Glutamatergic neuron (in vitro differentiated cells): ENCODE measurements at regions not wholly inside any gene's neighbourhood (a gene's known extent, or its start where the extent isn't known, plus 50 kb on each side); places are given as distances from the start of the nearest gene placed in this dataset.
"Not testable (repeated sequence)": the region's sequence is repeated elsewhere in the genome, so short reads cannot be mapped to it uniquely, and the experiment has no call there.

Experiments used
- DNase-seq: peaks from one replicate; pipeline ENCODE4 v3.0.0; 2022
- H3K27ac Mint-ChIP-seq: one replicate; pipeline ENCODE4 v1.8.0; 2020; ENCODE audit warnings: mild to moderate bottlenecking, mixed read lengths, inconsistent platforms; ENCODE audit not compliant: unreplicated experiment
- H3K27me3 Mint-ChIP-seq: one replicate; pipeline ENCODE4 v1.8.0; 2020; ENCODE audit warnings: mild to moderate bottlenecking, moderate library complexity, mixed read lengths, inconsistent platforms; ENCODE audit not compliant: unreplicated experiment
- H3K36me3 Mint-ChIP-seq: one replicate; pipeline ENCODE4 v1.8.0; 2020; ENCODE audit warnings: mild to moderate bottlenecking, mixed read lengths, inconsistent platforms; ENCODE audit not compliant: unreplicated experiment
- H3K4me1 Mint-ChIP-seq: one replicate; pipeline ENCODE4 v1.8.0; 2020; ENCODE audit warnings: mild to moderate bottlenecking, low read depth, mixed read lengths, inconsistent platforms; ENCODE audit not compliant: unreplicated experiment
- H3K4me3 Mint-ChIP-seq: one replicate; pipeline ENCODE4 v1.8.0; 2020; ENCODE audit warnings: mild to moderate bottlenecking, mixed read lengths, inconsistent platforms; ENCODE audit not compliant: unreplicated experiment
- H3K9me3 Mint-ChIP-seq: one replicate; pipeline ENCODE4 v1.8.0; 2020; ENCODE audit warnings: mild to moderate bottlenecking, moderate library complexity, mixed read lengths, inconsistent platforms; ENCODE audit not compliant: unreplicated experiment
- TF ChIP-seq, protein P1 (sequence below): fragments of 200-600 bp; sonication (generic); IDR thresholded peaks from one replicate; pipeline ENCODE4 v1.5.0; 2021; ENCODE audit not compliant: partially characterized antibody, unreplicated experiment

DNA sequence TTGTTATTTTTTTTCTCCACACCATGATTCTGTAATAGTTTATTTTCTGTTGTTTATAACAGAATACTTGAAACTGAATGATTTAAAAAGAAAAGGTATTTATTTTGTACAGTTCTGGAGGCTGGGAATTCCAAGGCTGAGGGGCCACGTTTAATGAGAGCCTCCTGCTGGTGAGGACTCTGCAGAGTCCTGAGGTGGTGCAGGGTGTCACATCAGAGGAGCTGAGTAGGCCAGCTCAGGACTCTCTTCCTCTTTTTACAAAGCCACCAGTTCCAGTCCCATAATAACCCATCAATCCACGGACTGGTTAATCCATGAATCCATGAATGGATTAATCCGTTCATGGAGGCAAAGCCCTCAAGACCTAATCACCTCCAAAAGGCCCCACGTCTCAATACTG, 71.6 kb downstream of the TFAP2A start:
- Mint-ChIP-seq H3K27me3 (peaks cover 3% of the 10 kb centered on the region), H3K4me1 (no peaks in the 10 kb centered on the region), H3K27ac (no peak overlapping the region), H3K9me3 (peaks cover 1% of the 10 kb centered on the region), H3K4me3 (no peak overlapping the region), H3K36me3 (no peaks in the 10 kb centered on the region)
- no peak for DNase-seq
- TF ChIP-seq, protein P1, sequence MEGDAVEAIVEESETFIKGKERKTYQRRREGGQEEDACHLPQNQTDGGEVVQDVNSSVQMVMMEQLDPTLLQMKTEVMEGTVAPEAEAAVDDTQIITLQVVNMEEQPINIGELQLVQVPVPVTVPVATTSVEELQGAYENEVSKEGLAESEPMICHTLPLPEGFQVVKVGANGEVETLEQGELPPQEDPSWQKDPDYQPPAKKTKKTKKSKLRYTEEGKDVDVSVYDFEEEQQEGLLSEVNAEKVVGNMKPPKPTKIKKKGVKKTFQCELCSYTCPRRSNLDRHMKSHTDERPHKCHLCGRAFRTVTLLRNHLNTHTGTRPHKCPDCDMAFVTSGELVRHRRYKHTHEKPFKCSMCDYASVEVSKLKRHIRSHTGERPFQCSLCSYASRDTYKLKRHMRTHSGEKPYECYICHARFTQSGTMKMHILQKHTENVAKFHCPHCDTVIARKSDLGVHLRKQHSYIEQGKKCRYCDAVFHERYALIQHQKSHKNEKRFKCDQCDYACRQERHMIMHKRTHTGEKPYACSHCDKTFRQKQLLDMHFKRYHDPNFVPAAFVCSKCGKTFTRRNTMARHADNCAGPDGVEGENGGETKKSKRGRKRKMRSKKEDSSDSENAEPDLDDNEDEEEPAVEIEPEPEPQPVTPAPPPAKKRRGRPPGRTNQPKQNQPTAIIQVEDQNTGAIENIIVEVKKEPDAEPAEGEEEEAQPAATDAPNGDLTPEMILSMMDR, result no peak

DNA sequence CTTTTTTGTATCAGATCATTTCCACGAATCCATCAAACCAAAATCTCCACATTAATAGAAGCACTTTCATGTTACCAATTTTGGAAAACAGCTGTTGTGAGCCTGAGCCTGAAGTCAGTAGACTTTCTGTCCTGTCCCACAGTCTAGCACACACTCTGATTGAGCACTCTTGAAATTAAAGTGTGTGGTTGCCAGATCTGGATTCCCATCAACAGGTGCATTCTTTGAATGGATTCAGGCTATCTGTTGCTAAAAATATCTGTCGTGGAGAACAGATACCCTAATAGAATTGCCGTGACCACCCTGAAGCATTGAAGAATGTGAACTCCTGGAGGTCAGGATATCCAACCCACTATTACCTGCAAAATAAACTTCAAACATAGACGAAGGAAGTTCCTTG, 73.3 kb downstream of the TFAP2A start:
- DNase-seq, result no peak
- Mint-ChIP-seq H3K27me3 (peaks cover 3% of the 10 kb centered on the region), H3K9me3 (peaks cover 2% of the 10 kb centered on the region), H3K27ac (no peak overlapping the region), H3K36me3 (peaks cover 4% of the 10 kb centered on the region), H3K4me1 (no peaks in the 10 kb centered on the region), H3K4me3 (no peak overlapping the region)
- TF ChIP-seq, protein P1, result no peak

DNA sequence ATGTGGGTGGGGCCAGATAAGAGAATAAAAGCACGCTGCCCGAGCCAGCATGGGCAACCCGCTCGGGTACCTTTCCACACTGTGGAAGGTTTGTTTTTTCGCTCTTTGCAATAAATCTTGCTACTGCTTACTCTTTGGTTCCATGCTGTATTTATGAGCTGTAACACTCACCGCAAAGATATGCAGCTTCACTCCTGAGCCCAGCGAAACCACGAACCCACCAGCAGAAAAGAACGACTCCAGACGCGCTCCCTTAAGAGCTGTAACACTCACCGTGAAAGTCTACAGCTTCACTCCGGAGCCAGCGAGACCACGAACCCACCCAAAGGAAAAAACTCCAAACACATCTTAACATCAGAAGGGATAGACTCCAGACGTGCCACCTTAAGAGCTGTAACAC, 76.7 kb downstream of the TFAP2A start:
- Mint-ChIP-seq H3K4me1 (no peaks in the 10 kb centered on the region), H3K27me3 (no peaks in the 10 kb centered on the region), H3K36me3 (peaks cover 7% of the 10 kb centered on the region), H3K27ac (no peak overlapping the region), H3K9me3 (peaks cover 2% of the 10 kb centered on the region), H3K4me3 (no peak overlapping the region)
- TF ChIP-seq, protein P1, result no peak
- no peak for DNase-seq

DNA sequence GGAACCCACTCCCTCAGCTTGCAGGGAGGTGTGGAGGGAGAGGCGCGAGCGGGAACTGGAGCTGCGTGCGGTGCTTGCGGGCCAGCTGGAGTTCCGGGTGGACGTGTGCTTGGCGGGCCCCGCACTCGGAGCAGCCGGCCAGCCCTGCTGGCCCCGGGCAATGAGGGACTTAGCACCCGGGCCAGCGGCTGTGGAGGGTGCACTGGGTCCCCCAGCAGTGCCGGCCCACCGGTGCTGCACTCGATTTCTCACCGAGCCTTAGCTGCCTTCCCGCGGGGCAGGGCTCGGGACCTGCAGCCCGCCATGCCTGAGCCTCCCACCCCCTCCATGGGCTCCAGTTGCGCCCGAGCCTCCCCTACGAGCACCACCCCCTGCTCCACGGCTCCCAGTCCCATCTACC, 77.5 kb downstream of the TFAP2A start:
- not testable (repeated sequence) for H3K27ac Mint-ChIP-seq, DNase-seq, H3K36me3 Mint-ChIP-seq, H3K4me3 Mint-ChIP-seq, H3K4me1 Mint-ChIP-seq, H3K27me3 Mint-ChIP-seq, H3K9me3 Mint-ChIP-seq

DNA sequence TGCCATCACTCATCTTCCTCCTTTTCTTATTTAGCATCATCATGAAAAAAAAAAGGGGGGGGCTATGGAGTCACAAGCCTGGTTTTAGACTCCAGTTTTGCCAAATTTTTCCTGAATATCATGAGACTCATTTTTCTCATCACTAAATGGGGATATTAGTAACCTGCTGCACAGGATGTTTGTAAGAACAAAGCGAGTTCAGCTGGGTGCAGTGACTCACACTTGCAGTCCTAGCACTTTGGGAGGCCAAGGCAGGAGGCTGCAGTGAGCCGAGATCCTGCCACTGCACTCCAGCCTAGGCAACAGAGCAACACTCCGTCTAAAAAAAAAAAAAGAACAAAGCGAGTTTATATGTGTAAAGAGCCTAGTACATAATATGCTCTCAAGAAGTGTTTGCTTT, 82.8 kb downstream of the TFAP2A start:
- TF ChIP-seq, protein P1, result no peak
- H3K4me1 Mint-ChIP-seq, result no peaks in the 10 kb centered on the region
- H3K4me3 Mint-ChIP-seq, result no peak overlapping the region
- H3K27ac Mint-ChIP-seq, result no peak overlapping the region
- H3K27me3 Mint-ChIP-seq, result no peaks in the 10 kb centered on the region
- peaks cover 3% of the 10 kb centered on the region for H3K9me3 Mint-ChIP-seq
- peaks cover 7% of the 10 kb centered on the region for H3K36me3 Mint-ChIP-seq
- DNase-seq, result no peak

DNA sequence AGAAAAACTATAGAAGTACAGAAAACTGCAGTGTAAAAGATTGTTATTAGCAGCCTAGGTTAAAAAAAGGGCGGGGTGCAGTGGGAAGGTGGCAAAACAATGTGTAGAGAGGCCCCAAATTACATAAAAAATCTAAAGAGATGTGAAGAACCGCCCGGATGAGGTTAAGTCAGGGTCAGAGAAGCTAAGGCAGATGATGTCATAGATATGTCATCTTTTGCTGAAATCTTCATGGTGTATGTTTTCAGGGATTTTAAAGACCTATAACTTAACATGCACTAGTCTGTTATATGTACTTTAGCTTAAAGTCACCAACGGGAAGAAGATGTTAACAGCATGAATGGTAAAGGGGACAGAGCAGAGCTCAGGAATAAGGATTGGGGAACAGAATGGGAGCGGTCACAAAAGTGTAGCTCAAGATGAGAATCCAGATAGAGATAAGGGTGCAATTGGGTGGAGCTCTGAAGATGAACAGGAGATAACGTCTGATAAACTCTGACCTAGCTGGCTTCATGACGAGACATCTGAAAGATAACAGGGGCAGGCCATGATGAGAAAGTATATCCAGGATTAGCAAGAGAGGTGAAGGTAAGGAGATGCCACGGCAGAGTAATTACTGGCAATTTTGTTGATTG, 83.4 kb downstream of the TFAP2A start:
- H3K27ac Mint-ChIP-seq, result no peak overlapping the region
- H3K36me3 Mint-ChIP-seq, result peaks cover under 1% of the 10 kb centered on the region
- H3K9me3 Mint-ChIP-seq, result peaks cover 1% of the 10 kb centered on the region
- TF ChIP-seq, protein P1, result no peak
- DNase-seq, result no peak
- H3K27me3 Mint-ChIP-seq, result no peaks in the 10 kb centered on the region
- no peak overlapping the region for H3K4me3 Mint-ChIP-seq
- no peaks in the 10 kb centered on the region for H3K4me1 Mint-ChIP-seq
